Erythroblast (primary cell): ENCODE measurements at regions not wholly inside any gene's neighbourhood (a gene's known extent, or its start where the extent isn't known, plus 50 kb on each side); places are given as distances from the start of the nearest gene placed in this dataset.

Experiments used
- GATA1 ChIP-seq: IDR thresholded peaks from 2 replicates; pipeline ENCODE4 v1.6.1; 2011; ENCODE audit warnings: low read depth, mild to moderate bottlenecking, control low read depth, low read length, moderate library complexity
- POLR2A ChIP-seq: IDR thresholded peaks from 2 replicates; pipeline ENCODE4 v1.6.1; 2011; ENCODE audit warnings: mild to moderate bottlenecking, low read length

DNA sequence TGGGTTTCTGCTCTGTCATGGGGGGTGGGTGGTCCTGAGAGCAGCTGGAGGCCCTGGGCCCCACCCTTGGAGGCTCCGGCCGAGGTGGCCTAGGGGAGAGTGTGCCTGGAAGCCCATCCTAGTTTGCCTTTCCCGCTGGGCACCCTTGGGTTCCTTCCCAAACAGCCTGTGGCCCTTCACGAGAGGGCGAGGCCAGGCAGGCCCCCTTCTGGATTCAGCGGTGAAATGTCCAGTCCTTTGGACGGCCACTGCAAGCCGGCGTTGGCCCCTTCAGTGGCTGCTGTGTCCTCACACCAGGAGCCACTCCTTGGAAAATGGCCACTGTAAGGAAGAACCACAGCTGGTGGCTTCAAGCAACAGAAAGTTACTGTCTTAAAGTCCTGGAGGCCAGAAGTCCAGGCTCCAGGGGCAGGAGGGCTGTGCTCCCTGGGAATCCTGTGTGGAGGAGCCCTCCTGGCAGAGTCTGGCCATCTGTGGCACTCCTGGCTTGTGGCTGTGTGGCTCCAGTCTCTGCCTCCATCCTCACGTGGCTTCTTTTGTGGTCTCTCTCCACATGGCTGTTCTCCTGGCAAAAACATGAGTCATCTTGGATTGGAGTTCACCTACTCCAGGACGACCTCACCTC, 854.1 kb downstream of the TBC1D22A start:
- no peak for TF ChIP-seq POLR2A
- TF ChIP-seq GATA1 = no peak
